DMS153 treated with DMSO at 0.1 percent for 48 hours (cell line): ENCODE measurements at regions not wholly inside any gene's neighbourhood (a gene's known extent, or its start where the extent isn't known, plus 50 kb on each side); places are given as distances from the start of the nearest gene placed in this dataset.

Experiments used
- DNase-seq: peaks from one replicate; lab custom pipeline; 2025; ENCODE audit not compliant: unreplicated experiment; lab: John Stamatoyannopoulos, UW

GRCh38 chr16:5523829-5524228 lies 426.2 kb upstream of the EEF2KMT start:
- DNase-seq, result no peak

- no peak for DNase-seq
These were observed 418.5 kb upstream of the EEF2KMT start for GRCh38 chr16:5516115-5516514.

- no peak for DNase-seq
These were observed 414.4 kb upstream of the EEF2KMT start for GRCh38 chr16:5512014-5512413.

- no peak for DNase-seq
These were observed 413.3 kb upstream of the EEF2KMT start for GRCh38 chr16:5510819-5511370.

- peak; percentile 54 for DNase-seq
These were observed 412.2 kb upstream of the EEF2KMT start for GRCh38 chr16:5509794-5510193.

- no peak for DNase-seq
These were observed 411.7 kb upstream of the EEF2KMT start for GRCh38 chr16:5509336-5509735.

- DNase-seq, result no peak
These were observed 410.8 kb upstream of the EEF2KMT start for GRCh38 chr16:5508371-5508770.

GRCh38 chr16:5506021-5506420 lies 408.4 kb upstream of the EEF2KMT start:
- DNase-seq, result no peak

GRCh38 chr16:5505091-5505887 lies 407.7 kb upstream of the EEF2KMT start:
- no peak for DNase-seq

GRCh38 chr16:5504064-5504781 lies 406.6 kb upstream of the EEF2KMT start:
- no peak for DNase-seq

- DNase-seq, result no peak
These were observed 405.3 kb upstream of the EEF2KMT start for GRCh38 chr16:5502944-5503343.

GRCh38 chr16:5502467-5502869 lies 404.9 kb upstream of the EEF2KMT start:
- DNase-seq, result peak; percentile 36

GRCh38 chr16:5500526-5500925 lies 402.9 kb upstream of the EEF2KMT start:
- no peak for DNase-seq

GRCh38 chr16:5498562-5498961 lies 401.0 kb upstream of the EEF2KMT start:
- no peak for DNase-seq

- DNase-seq, result no peak
These were observed 398.4 kb upstream of the EEF2KMT start for GRCh38 chr16:5496013-5496412.

- DNase-seq, result peak; percentile 29
These were observed 392.9 kb upstream of the EEF2KMT start for GRCh38 chr16:5490499-5490898.

GRCh38 chr16:5488581-5488980 lies 391.0 kb upstream of the EEF2KMT start:
- DNase-seq, result no peak

GRCh38 chr16:5487728-5488127 lies 390.1 kb upstream of the EEF2KMT start:
- no peak for DNase-seq

- no peak for DNase-seq
These were observed 384.7 kb upstream of the EEF2KMT start for GRCh38 chr16:5482256-5482655.

- no peak for DNase-seq
These were observed 383.0 kb upstream of the EEF2KMT start for GRCh38 chr16:5480431-5481195.

GRCh38 chr16:5479926-5480325 lies 382.3 kb upstream of the EEF2KMT start:
- DNase-seq, result no peak
